LNCAP (cell line): ENCODE measurements at regions not wholly inside any gene's neighbourhood (a gene's known extent, or its start where the extent isn't known, plus 50 kb on each side); places are given as distances from the start of the nearest gene placed in this dataset.

Experiments
- TF ChIP-seq, protein P1 (sequence below): fragments of 450-650 bp; IDR thresholded peaks from 2 replicates; pipeline ENCODE4 v1.5.1; 2017; ENCODE audit warnings: mild to moderate bottlenecking

- TF ChIP-seq, protein P1, sequence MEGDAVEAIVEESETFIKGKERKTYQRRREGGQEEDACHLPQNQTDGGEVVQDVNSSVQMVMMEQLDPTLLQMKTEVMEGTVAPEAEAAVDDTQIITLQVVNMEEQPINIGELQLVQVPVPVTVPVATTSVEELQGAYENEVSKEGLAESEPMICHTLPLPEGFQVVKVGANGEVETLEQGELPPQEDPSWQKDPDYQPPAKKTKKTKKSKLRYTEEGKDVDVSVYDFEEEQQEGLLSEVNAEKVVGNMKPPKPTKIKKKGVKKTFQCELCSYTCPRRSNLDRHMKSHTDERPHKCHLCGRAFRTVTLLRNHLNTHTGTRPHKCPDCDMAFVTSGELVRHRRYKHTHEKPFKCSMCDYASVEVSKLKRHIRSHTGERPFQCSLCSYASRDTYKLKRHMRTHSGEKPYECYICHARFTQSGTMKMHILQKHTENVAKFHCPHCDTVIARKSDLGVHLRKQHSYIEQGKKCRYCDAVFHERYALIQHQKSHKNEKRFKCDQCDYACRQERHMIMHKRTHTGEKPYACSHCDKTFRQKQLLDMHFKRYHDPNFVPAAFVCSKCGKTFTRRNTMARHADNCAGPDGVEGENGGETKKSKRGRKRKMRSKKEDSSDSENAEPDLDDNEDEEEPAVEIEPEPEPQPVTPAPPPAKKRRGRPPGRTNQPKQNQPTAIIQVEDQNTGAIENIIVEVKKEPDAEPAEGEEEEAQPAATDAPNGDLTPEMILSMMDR, result no peak
Observed at GRCh38 chrX:139199933-139200332, 330.6 kb upstream of the F9 start.

DNA sequence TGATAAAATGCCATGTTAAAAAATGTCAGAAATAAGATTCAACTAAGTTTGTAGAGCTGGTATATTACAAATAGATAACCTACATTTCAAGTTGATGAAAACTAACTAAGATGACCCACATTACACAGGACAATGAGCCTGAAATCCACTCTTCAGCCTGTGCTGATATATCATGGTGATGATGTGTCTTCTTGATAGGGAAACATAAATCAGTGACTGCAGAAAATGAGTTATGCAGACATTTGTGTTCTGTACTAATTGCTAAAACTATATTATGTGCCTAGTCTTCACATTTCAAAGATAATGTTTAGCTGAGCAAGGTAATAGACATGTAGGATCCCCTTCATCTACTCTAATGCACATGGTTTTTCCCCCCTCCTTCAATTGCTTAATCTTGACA lies 331.6 kb upstream of the F9 start:
- TF ChIP-seq, protein P1, result no peak

GRCh38 chrX:139196890-139197289 lies 333.6 kb upstream of the F9 start:
- TF ChIP-seq, protein P1, result no peak

DNA sequence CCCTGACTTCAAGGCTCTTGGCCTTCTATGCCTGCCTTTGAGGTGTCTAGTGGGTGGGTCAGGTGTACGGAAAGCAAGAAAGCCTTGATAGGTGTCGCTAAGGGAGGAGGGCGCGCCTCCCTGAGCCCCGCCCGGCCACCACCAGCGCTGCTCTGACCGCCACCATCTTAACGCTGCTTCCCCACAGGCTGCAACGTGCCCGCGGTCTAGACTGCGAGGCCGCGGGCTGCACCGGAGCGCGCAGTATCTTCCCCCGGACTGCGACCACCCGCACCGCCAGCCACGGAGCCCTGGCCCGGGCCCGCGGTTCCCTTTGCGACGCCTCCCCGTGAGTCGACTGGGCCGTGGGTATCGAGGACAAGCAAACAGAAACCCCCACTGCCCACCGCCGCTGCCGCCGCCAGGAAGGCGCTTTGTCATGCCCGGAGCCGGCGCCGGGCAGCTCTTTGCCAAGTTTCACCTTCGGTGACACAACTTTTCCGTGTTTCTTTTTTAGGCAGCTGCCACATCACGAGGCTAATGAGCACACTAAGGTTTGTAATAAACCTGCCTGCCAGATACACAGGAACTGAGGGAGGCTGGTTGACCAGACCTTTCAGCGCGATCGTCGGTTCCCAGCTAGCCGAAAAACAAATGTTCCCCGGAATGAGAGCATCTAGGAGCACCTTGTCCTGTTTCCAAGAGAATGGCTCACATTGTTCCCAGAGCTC lies 335.8 kb upstream of the F9 start:
- TF ChIP-seq, protein P1, result no peak

- TF ChIP-seq, protein P1, result no peak
Observed at GRCh38 chrX:139192386-139192961, 338.1 kb upstream of the F9 start.

- TF ChIP-seq, protein P1, result no peak
Observed at GRCh38 chrX:139191746-139192385, 338.7 kb upstream of the F9 start.

- TF ChIP-seq, protein P1, result no peak
Observed at GRCh38 chrX:139191286-139191685, 339.3 kb upstream of the F9 start.
